HS-5 (cell line): ENCODE measurements at regions not wholly inside any gene's neighbourhood (a gene's known extent, or its start where the extent isn't known, plus 50 kb on each side); places are given as distances from the start of the nearest gene placed in this dataset.

Experiments
- DNase-seq: peaks from one replicate; pipeline ENCODE4 v3.0.0-alpha.2; 2012; ENCODE audit warnings: low read depth

GRCh38 chr2:237244976-237245646, 159.4 kb downstream of the COPS8 start:
- no peak for DNase-seq

- no peak for DNase-seq
These were observed 163.4 kb downstream of the COL6A3 start for GRCh38 chr2:237250599-237250998.

- DNase-seq: no peak
These were observed 162.0 kb downstream of the COL6A3 start for GRCh38 chr2:237251986-237252385.

- DNase-seq: no peak
These were observed 160.8 kb downstream of the COL6A3 start for GRCh38 chr2:237253046-237253702.

GRCh38 chr2:237254369-237254861, 159.5 kb downstream of the COL6A3 start:
- no peak for DNase-seq

GRCh38 chr2:237254911-237255578, 158.9 kb downstream of the COL6A3 start:
- DNase-seq: no peak

GRCh38 chr2:237256887-237257286, 157.1 kb downstream of the COL6A3 start:
- DNase-seq: no peak

- DNase-seq: no peak
These were observed 156.5 kb downstream of the COL6A3 start for GRCh38 chr2:237257471-237257951.

GRCh38 chr2:237258116-237258515, 155.8 kb downstream of the COL6A3 start:
- DNase-seq: no peak

GRCh38 chr2:237258615-237259014, 155.3 kb downstream of the COL6A3 start:
- DNase-seq: no peak

- no peak for DNase-seq
These were observed 154.8 kb downstream of the COL6A3 start for GRCh38 chr2:237259201-237259600.

- no peak for DNase-seq
These were observed 153.8 kb downstream of the COL6A3 start for GRCh38 chr2:237260039-237260620.

GRCh38 chr2:237260686-237261085, 153.3 kb downstream of the COL6A3 start:
- DNase-seq: no peak

- no peak for DNase-seq
These were observed 152.6 kb downstream of the COL6A3 start for GRCh38 chr2:237261327-237261726.

- peak; percentile 86 for DNase-seq
These were observed 150.9 kb downstream of the COL6A3 start for GRCh38 chr2:237262838-237263771.

- DNase-seq: peak; percentile 72
These were observed 149.3 kb downstream of the COL6A3 start for GRCh38 chr2:237264480-237265219.

GRCh38 chr2:237268004-237268708, 145.8 kb downstream of the COL6A3 start:
- no peak for DNase-seq

- no peak for DNase-seq
These were observed 144.7 kb downstream of the COL6A3 start for GRCh38 chr2:237269138-237269875.

GRCh38 chr2:237270520-237270919, 143.4 kb downstream of the COL6A3 start:
- no peak for DNase-seq
